Gastroesophageal sphincter (tissue), 4 donors: ENCODE measurements at regions not wholly inside any gene's neighbourhood (a gene's known extent, or its start where the extent isn't known, plus 50 kb on each side); places are given as distances from the start of the nearest gene placed in this dataset.

Experiments
- ATAC-seq: fragments of 150-250 bp; one replicate; pipeline ENCODE4 v1.9.1; 2016; ENCODE audit warnings: mild to moderate bottlenecking, moderate library complexity
- H3K27ac ChIP-seq, 4 donors: fragments of 200-600 bp; sonication (generic) in 3 of 4; 1 replicate in 3 of 4; 2 replicates in 1 of 4; pipeline ENCODE4 v1.5.1; 2016 to 2019
- H3K27me3 ChIP-seq: fragments of 200-600 bp; sonication (generic); one replicate; pipeline ENCODE4 v1.5.1; 2019
- H3K36me3 ChIP-seq, 2 donors: fragments of 200-600 bp; sonication (generic); one replicate each; pipeline ENCODE4 v1.5.1; 2019; ENCODE audit warnings: control low read depth in 1 of 2
- H3K4me1 ChIP-seq, 3 donors: fragments of 200-600 bp; sonication (generic); 1 replicate in 2 of 3; 2 replicates in 1 of 3; pipeline ENCODE4 v1.5.1; 2016 to 2019; ENCODE audit warnings: control low read depth in 2 of 3
- H3K4me3 ChIP-seq, 2 donors: fragments of 200-600 bp; sonication (generic); one replicate each; pipeline ENCODE4 v1.5.1; 2019; ENCODE audit warnings: mild to moderate bottlenecking in 1 of 2, moderate library complexity in 1 of 2
- H3K9me3 ChIP-seq, 3 donors: fragments of 200-600 bp; sonication (generic); one replicate each; pipeline ENCODE4 v1.5.1; 2017 to 2019; ENCODE audit warnings: control low read depth in 2 of 3
- CTCF ChIP-seq, 4 experiments: fragments of 200-600 bp in 2 of 4; fragments of 450-650 bp in 2 of 4; sonication (generic) in 1 of 4; IDR thresholded peaks; one replicate each; pipeline ENCODE4 v1.5.1; 2017 to 2019; ENCODE audit warnings: antibody characterized with exemption in 4 of 4, mild to moderate bottlenecking in 2 of 4, moderate library complexity in 2 of 4
- EP300 ChIP-seq: sonication (generic); formaldehyde crosslinking; IDR thresholded peaks from one replicate; pipeline ENCODE4 v1.6.1; 2017; ENCODE audit warnings: antibody characterized with exemption, mild to moderate bottlenecking
- POLR2A ChIP-seq, 2 donors: fragments of 450-650 bp; IDR thresholded peaks; one replicate each; pipeline ENCODE4 v1.6.1; 2017; ENCODE audit warnings: antibody characterized with exemption in 2 of 2, mild to moderate bottlenecking in 2 of 2, moderate library complexity in 1 of 2
- POLR2AphosphoS5 ChIP-seq: sonication (generic); formaldehyde crosslinking; IDR thresholded peaks from one replicate; pipeline ENCODE4 v1.6.1; 2017; ENCODE audit warnings: antibody characterized with exemption
- WGBS, 2 donors: methylation state at CpG; one replicate each; pipeline ENCODE4 v1.1.5; 2018; ENCODE audit warnings: low coverage in 1 of 2; 5-methylcytosine and 5-hydroxymethylcytosine counted together

GRCh38 chr14:53531156-53531555, 378.0 kb upstream of the DDHD1 start:
- Histone ChIP-seq H3K9me3 (no peaks in the 10 kb centered on the region), H3K36me3 (no peaks in the 10 kb centered on the region), H3K27me3 (no peaks in the 10 kb centered on the region), H3K4me3 (no peak overlapping the region), H3K27ac (no peak overlapping the region), H3K4me1 (no peaks in the 10 kb centered on the region)
- TF ChIP-seq POLR2AphosphoS5 = no peak
- no peak for TF ChIP-seq POLR2A (IDR thresholded peaks at IDR 0.05)
- TF ChIP-seq CTCF (IDR thresholded peaks at IDR 0.05) = no peak
- TF ChIP-seq EP300 = no peak
- ATAC-seq = no peak
- WGBS, 2 donors = 70% methylated on average over 1 of the region's 1 CpG; no CpG with 5 or more reads in 1 of the 2 donors

- Histone ChIP-seq H3K4me1 (no peaks in the 10 kb centered on the region), H3K4me3 (no peak overlapping the region), H3K27me3 (no peaks in the 10 kb centered on the region), H3K36me3 (no peaks in the 10 kb centered on the region), H3K9me3 (no peaks in the 10 kb centered on the region), H3K27ac (no peak overlapping the region)
- no peak for ATAC-seq
- 83 to 100% methylated on average over 3 of the region's 3 CpGs for WGBS, 2 donors
- no peak for TF ChIP-seq POLR2AphosphoS5
- TF ChIP-seq CTCF (IDR thresholded peaks at IDR 0.05) = no peak
- TF ChIP-seq POLR2A (IDR thresholded peaks at IDR 0.05) = no peak
- no peak for TF ChIP-seq EP300
Observed at GRCh38 chr14:53529519-53529918, 376.4 kb upstream of the DDHD1 start.

- H3K27ac ChIP-seq = no peak overlapping the region
- 60 to 67% methylated on average over 1 to 2 of the region's 2 CpGs for WGBS, 2 donors
- H3K27me3 ChIP-seq = no peaks in the 10 kb centered on the region
- H3K36me3 ChIP-seq = no peaks in the 10 kb centered on the region
- peak; percentile 61 for ATAC-seq
- no peaks in the 10 kb centered on the region for H3K4me1 ChIP-seq
- H3K9me3 ChIP-seq = no peaks in the 10 kb centered on the region
- TF ChIP-seq EP300 (no peak), POLR2AphosphoS5 (no peak), CTCF (IDR thresholded peaks at IDR 0.05) (no peak), POLR2A (IDR thresholded peaks at IDR 0.05) (no peak)
- no peak overlapping the region for H3K4me3 ChIP-seq
Observed at GRCh38 chr14:53528185-53528671, 375.1 kb upstream of the DDHD1 start.

- Histone ChIP-seq H3K4me3 (no peak overlapping the region), H3K27ac (no peak overlapping the region), H3K9me3 (no peaks in the 10 kb centered on the region), H3K27me3 (no peaks in the 10 kb centered on the region), H3K4me1 (no peaks in the 10 kb centered on the region), H3K36me3 (no peaks in the 10 kb centered on the region)
- 80 to 100% methylated on average over 1 to 2 of the region's 3 CpGs for WGBS, 2 donors
- ATAC-seq = no peak
- TF ChIP-seq POLR2AphosphoS5 = no peak
Observed at GRCh38 chr14:53526200-53526599, 373.1 kb upstream of the DDHD1 start.

- Histone ChIP-seq H3K27me3 (no peaks in the 10 kb centered on the region), H3K9me3 (no peaks in the 10 kb centered on the region), H3K27ac (no peak overlapping the region), H3K4me1 (no peaks in the 10 kb centered on the region), H3K4me3 (no peak overlapping the region), H3K36me3 (no peaks in the 10 kb centered on the region)
- ATAC-seq = peak; percentile 79
- TF ChIP-seq POLR2AphosphoS5 (no peak), CTCF (IDR thresholded peaks at IDR 0.05) (no peak), EP300 (no peak), POLR2A (IDR thresholded peaks at IDR 0.05) (no peak)
- WGBS, 2 donors = 57 to 77% methylated on average over 1 to 2 of the region's 2 CpGs
Observed at GRCh38 chr14:53525608-53526007, 372.5 kb upstream of the DDHD1 start.
